Stimulated activated naive CD8-positive, alpha-beta T cell treated with anti-CD3 and anti-CD28 coated beads, Interleukin-15, Interleukin-2, amounts not matched to agents 100 U/mL and 50 U/mL, for 24 hours (primary cell): ENCODE measurements at regions not wholly inside any gene's neighbourhood (a gene's known extent, or its start where the extent isn't known, plus 50 kb on each side); places are given as distances from the start of the nearest gene placed in this dataset.
"Not testable (repeated sequence)": the region's sequence is repeated elsewhere in the genome, so short reads cannot be mapped to it uniquely, and the experiment has no call there.

Experiments
- ATAC-seq: fragments of 150-1000 bp; cut with Tn5 transposase; one replicate; pipeline ENCODE4 v1.10.0; 2021
- DNase-seq: peaks from one replicate; pipeline ENCODE4 v3.0.0; 2021

GRCh38 chr14:23861666-23862065, 91.9 kb upstream of the DHRS4 start:
- no peak for DNase-seq
- no peak for ATAC-seq

- DNase-seq, result no peak
Observed at GRCh38 chr14:23862513-23862912, 91.1 kb upstream of the DHRS4 start.

GRCh38 chr14:23863836-23864235, 89.7 kb upstream of the DHRS4 start:
- DNase-seq, result no peak
- ATAC-seq, result no peak

More at GRCh38 chr14:23862513-23862912, 91.1 kb upstream of the DHRS4 start:
- ATAC-seq, result no peak

GRCh38 chr14:23864259-23864658, 89.3 kb upstream of the DHRS4 start:
- ATAC-seq (no peak), DNase-seq (no peak)

GRCh38 chr14:23864861-23865260, 88.7 kb upstream of the DHRS4 start:
- DNase-seq (no peak), ATAC-seq (no peak)

GRCh38 chr14:23865502-23865901, 88.1 kb upstream of the DHRS4 start:
- ATAC-seq, result no peak

GRCh38 chr14:23866269-23866668, 87.3 kb upstream of the DHRS4 start:
- ATAC-seq, result no peak
- no peak for DNase-seq

More at GRCh38 chr14:23865502-23865901, 88.1 kb upstream of the DHRS4 start:
- DNase-seq, result no peak

- no peak for DNase-seq
Observed at GRCh38 chr14:23869078-23869719, 84.4 kb upstream of the DHRS4 start.

GRCh38 chr14:23876160-23876750, 77.3 kb upstream of the DHRS4 start:
- DNase-seq (no peak), ATAC-seq (no peak)

More at GRCh38 chr14:23869078-23869719, 84.4 kb upstream of the DHRS4 start:
- no peak for ATAC-seq

GRCh38 chr14:23877111-23877510, 76.5 kb upstream of the DHRS4 start:
- DNase-seq (no peak), ATAC-seq (peak; percentile 70)

GRCh38 chr14:23877538-23878180, 75.9 kb upstream of the DHRS4 start:
- DNase-seq (peak; percentile 7), ATAC-seq (peak; percentile 78)

GRCh38 chr14:23881282-23881681, 72.3 kb upstream of the DHRS4 start:
- no peak for ATAC-seq
- DNase-seq, result no peak

- ATAC-seq, result no peak
- DNase-seq, result no peak
Observed at GRCh38 chr14:23883684-23884540, 69.7 kb upstream of the DHRS4 start.

GRCh38 chr14:23884541-23884904, 69.0 kb upstream of the DHRS4 start:
- DNase-seq (no peak), ATAC-seq (no peak)

- no peak for ATAC-seq
Observed at GRCh38 chr14:23887536-23887935, 66.0 kb upstream of the DHRS4 start.

GRCh38 chr14:23891717-23892116, 61.9 kb upstream of the DHRS4 start:
- not testable (repeated sequence) for ATAC-seq

More at GRCh38 chr14:23887536-23887935, 66.0 kb upstream of the DHRS4 start:
- DNase-seq, result no peak

GRCh38 chr14:23892289-23892688, 61.3 kb upstream of the DHRS4 start:
- DNase-seq, ATAC-seq: not testable (repeated sequence)

More at GRCh38 chr14:23891717-23892116, 61.9 kb upstream of the DHRS4 start:
- not testable (repeated sequence) for DNase-seq

- no peak for DNase-seq
- ATAC-seq, result no peak
Observed at GRCh38 chr14:23894362-23895052, 59.1 kb upstream of the DHRS4 start.

GRCh38 chr14:23895053-23895419, 58.5 kb upstream of the DHRS4 start:
- ATAC-seq (no peak), DNase-seq (no peak)

- ATAC-seq, result no peak
- DNase-seq, result no peak
Observed at GRCh38 chr14:23895480-23895879, 58.1 kb upstream of the DHRS4 start.

- no peak for DNase-seq
- no peak for ATAC-seq
Observed at GRCh38 chr14:23896609-23897153, 56.9 kb upstream of the DHRS4 start.

GRCh38 chr14:23897291-23897690, 56.3 kb upstream of the DHRS4 start:
- DNase-seq, ATAC-seq: not testable (repeated sequence)
